ENCODE measurements at regions not wholly inside any gene's neighbourhood (a gene's known extent, or its start where the extent isn't known, plus 50 kb on each side); places are given as distances from the start of the nearest gene placed in this dataset.

- TF ChIP-seq CTCF (IDR thresholded peaks at IDR 0.05), result no peak
- TF ChIP-seq EZH2 (IDR thresholded peaks at IDR 0.05; ENCODE audit: borderline replicate concordance, insufficient read depth, low read depth, low read length, poor library complexity, severe bottlenecking), result no peak
Observed at GRCh38 chr2:64228126-64228678, 84.0 kb upstream of the PELI1 start.

Data from B cell (primary cell).